Upper lobe of left lung (tissue), 6 donors: ENCODE measurements at regions not wholly inside any gene's neighbourhood (a gene's known extent, or its start where the extent isn't known, plus 50 kb on each side); places are given as distances from the start of the nearest gene placed in this dataset.
A peak's percentile ranks its signal among the peaks of the same experiment; 100 is the strongest.

Experiments used
- ATAC-seq, 2 donors: fragments of 200-7000 bp; cut with Tn5 transposase; one replicate each; pipeline ENCODE4 v1.9.1; 2022; ENCODE audit warnings: mild to moderate bottlenecking in 2 of 2, moderate library complexity in 2 of 2; ENCODE audit not compliant: low FRiP score in 2 of 2
- DNase-seq, 2 donors: peaks; one replicate each; pipeline ENCODE4 v3.0.0-alpha.2; 2019 to 2020
- H3K27ac ChIP-seq, 4 donors: fragments of 200-600 bp; sonication (generic); one replicate each; pipeline ENCODE4 v1.5.1; 2016 to 2019
- H3K27me3 ChIP-seq, 4 donors: fragments of 200-600 bp; sonication (generic); one replicate each; pipeline ENCODE4 v1.5.1; 2017 to 2019
- H3K36me3 ChIP-seq, 4 donors: fragments of 200-600 bp; sonication (generic); one replicate each; pipeline ENCODE4 v1.5.1; 2016 to 2019
- H3K4me1 ChIP-seq, 4 donors: fragments of 200-600 bp; sonication (generic); one replicate each; pipeline ENCODE4 v1.5.1; 2018 to 2019
- H3K4me3 ChIP-seq, 4 donors: fragments of 200-600 bp; sonication (generic); one replicate each; pipeline ENCODE4 v1.5.1; 2017 to 2019; ENCODE audit warnings: mild to moderate bottlenecking in 2 of 4, moderate library complexity in 1 of 4
- H3K9me3 ChIP-seq, 4 donors: fragments of 200-600 bp; sonication (generic); one replicate each; pipeline ENCODE4 v1.5.1; 2018 to 2019
- EP300 ChIP-seq, 4 donors: sonication (generic); formaldehyde crosslinking; IDR thresholded peaks; one replicate each; pipeline ENCODE4 v1.5.1; 2017; ENCODE audit warnings: antibody characterized with exemption in 4 of 4, control low read depth in 2 of 4
- POLR2A ChIP-seq, 4 donors: fragments of 450-650 bp; IDR thresholded peaks; one replicate each; pipeline ENCODE4 v1.5.1; 2016 to 2017; ENCODE audit warnings: antibody characterized with exemption in 4 of 4, mild to moderate bottlenecking in 2 of 4
- POLR2AphosphoS5 ChIP-seq, 2 donors: sonication (generic); formaldehyde crosslinking; IDR thresholded peaks; one replicate each; pipeline ENCODE4 v1.5.1; 2017; ENCODE audit warnings: antibody characterized with exemption in 2 of 2
- WGBS, 2 donors: methylation state at CpG; one replicate each; pipeline ENCODE4 v1.1.5; 2017 to 2018; 5-methylcytosine and 5-hydroxymethylcytosine counted together
- TF ChIP-seq, protein P1 (sequence below), 6 experiments: fragments of 450-650 bp in 4 of 6; fragments of 200-600 bp in 2 of 6; sonication (generic) in 2 of 6; IDR thresholded peaks; one replicate each; pipeline ENCODE4 v1.5.1; 2016 to 2019; ENCODE audit warnings: antibody characterized with exemption in 6 of 6
- donor health status: DM: no; HTN: no; CAD: no; lungs with moderate emphysema.
- donor health status: DM: no; HTN: yes; CAD: no; lungs with severe emphysema.

DNA sequence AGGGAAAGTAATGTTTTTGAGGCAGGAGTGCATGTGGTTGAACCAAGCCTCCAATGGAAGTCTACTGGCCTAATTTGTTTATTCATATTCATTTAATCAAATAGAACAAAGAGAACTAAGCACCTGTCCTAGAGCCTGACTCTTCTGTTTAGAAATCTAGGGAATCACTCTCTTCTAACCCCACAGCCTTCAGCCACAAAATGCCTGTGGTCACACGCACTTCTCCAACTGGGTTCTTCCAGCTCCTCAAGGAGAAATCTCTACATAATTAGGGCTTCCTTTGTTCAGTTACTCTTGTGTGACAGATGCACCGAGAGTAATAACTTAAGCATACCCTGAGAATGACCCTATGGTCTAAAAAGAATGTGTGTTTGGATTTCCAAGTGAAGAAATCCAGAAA lies 133.7 kb upstream of the NAMPT start:
- no peak for DNase-seq
- TF ChIP-seq, protein P1, sequence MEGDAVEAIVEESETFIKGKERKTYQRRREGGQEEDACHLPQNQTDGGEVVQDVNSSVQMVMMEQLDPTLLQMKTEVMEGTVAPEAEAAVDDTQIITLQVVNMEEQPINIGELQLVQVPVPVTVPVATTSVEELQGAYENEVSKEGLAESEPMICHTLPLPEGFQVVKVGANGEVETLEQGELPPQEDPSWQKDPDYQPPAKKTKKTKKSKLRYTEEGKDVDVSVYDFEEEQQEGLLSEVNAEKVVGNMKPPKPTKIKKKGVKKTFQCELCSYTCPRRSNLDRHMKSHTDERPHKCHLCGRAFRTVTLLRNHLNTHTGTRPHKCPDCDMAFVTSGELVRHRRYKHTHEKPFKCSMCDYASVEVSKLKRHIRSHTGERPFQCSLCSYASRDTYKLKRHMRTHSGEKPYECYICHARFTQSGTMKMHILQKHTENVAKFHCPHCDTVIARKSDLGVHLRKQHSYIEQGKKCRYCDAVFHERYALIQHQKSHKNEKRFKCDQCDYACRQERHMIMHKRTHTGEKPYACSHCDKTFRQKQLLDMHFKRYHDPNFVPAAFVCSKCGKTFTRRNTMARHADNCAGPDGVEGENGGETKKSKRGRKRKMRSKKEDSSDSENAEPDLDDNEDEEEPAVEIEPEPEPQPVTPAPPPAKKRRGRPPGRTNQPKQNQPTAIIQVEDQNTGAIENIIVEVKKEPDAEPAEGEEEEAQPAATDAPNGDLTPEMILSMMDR (IDR thresholded peaks at IDR 0.05): no peak
- no peak for TF ChIP-seq EP300 (IDR thresholded peaks at IDR 0.05)
- no peak for TF ChIP-seq POLR2A (IDR thresholded peaks at IDR 0.05)
- TF ChIP-seq POLR2AphosphoS5 (IDR thresholded peaks at IDR 0.05): no peak
- H3K27me3 ChIP-seq: no peaks in the 10 kb centered on the region
- peak overlapping the region; percentile 68 to 93 (median 87) for H3K27ac ChIP-seq
- peaks cover 0 to 8% (median 4%) of the 10 kb centered on the region in 4 donors for H3K9me3 ChIP-seq
- no peaks in the 10 kb centered on the region for H3K36me3 ChIP-seq
- H3K4me1 ChIP-seq: peaks cover 44 to 56% (median 51%) of the 10 kb centered on the region in 4 donors
- 63 to 92% methylated on average over 2 of the region's 2 CpGs for WGBS, 2 donors
- no peak overlapping the region for H3K4me3 ChIP-seq
- no peak for ATAC-seq

DNA sequence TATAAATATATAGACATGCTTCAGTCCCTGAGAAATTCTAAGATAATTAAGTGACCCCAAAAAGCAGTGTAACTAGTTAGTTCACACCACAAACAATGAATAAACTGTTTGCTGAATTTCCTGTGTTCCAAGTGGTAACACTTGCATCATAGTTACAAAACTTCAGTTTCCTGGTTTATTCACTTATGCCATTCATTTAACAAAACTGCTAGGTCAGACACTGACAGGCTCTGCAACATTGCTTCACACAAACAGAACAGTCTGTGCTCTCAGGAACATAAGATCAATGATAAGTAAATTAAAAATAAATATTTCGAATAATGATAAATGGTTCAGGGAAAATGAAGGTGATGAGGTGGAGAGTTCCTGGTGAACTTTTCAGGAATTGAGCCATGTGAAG lies 133.3 kb upstream of the NAMPT start:
- no peak overlapping the region for H3K4me3 ChIP-seq
- peak in 1 of 4 donors; percentile 46 for TF ChIP-seq POLR2A (IDR thresholded peaks at IDR 0.05)
- TF ChIP-seq POLR2AphosphoS5 (IDR thresholded peaks at IDR 0.05): peak; percentile 45 to 97
- TF ChIP-seq EP300 (IDR thresholded peaks at IDR 0.05): peak; percentile 85 to 99 (median 95)
- TF ChIP-seq, protein P1 (IDR thresholded peaks at IDR 0.05): no peak
- no peaks in the 10 kb centered on the region for H3K27me3 ChIP-seq
- H3K4me1 ChIP-seq: peaks cover 43 to 54% (median 51%) of the 10 kb centered on the region in 4 donors
- ATAC-seq (peak; percentile 67 to 71), DNase-seq (peak in 1 of 2 donors; percentile 66)
- H3K36me3 ChIP-seq: no peaks in the 10 kb centered on the region
- WGBS, 2 donors: 8 to 29% methylated on average over 1 of the region's 1 CpG
- H3K9me3 ChIP-seq: peaks cover 0 to 8% (median 4%) of the 10 kb centered on the region in 4 donors
- H3K27ac ChIP-seq: peak overlapping the region; percentile 68 to 93 (median 87)

GRCh38 chr7:106417273-106417902 lies 132.6 kb upstream of the NAMPT start:
- Histone ChIP-seq H3K36me3 (no peaks in the 10 kb centered on the region), H3K27me3 (no peaks in the 10 kb centered on the region), H3K4me1 (peaks cover 43 to 53% (median 48%) of the 10 kb centered on the region in 4 donors), H3K9me3 (peaks cover 0 to 8% (median 4%) of the 10 kb centered on the region in 4 donors), H3K4me3 (no peak overlapping the region), H3K27ac (peak overlapping the region; percentile 37 to 93 (median 87))
- TF ChIP-seq EP300 (IDR thresholded peaks at IDR 0.05) (no peak), POLR2AphosphoS5 (IDR thresholded peaks at IDR 0.05) (no peak), POLR2A (IDR thresholded peaks at IDR 0.05) (no peak)
- TF ChIP-seq, protein P1 (IDR thresholded peaks at IDR 0.05): no peak
- ATAC-seq (no peak), DNase-seq (no peak)
- WGBS, 2 donors: 43 to 46% methylated on average over 4 to 6 of the region's 6 CpGs

DNA sequence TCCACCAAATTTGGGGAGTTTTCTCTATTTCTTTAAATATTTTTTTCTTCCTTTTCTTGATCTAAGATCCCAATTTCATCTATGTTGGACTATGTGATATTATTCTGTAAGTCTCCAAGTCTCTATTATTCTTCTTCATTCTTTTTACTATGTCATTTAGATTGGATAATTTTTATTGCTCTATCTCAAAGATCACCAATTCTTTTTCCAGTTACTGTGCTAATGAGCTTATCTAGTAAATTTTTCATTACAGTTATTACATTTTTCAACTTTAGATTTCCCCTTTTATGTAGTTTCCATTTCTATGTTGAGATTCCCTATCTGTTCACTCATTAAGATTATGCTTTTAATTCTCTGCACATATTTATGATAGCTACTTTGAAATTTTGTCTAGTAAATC lies 131.6 kb upstream of the NAMPT start:
- Histone ChIP-seq H3K27ac (peak overlapping the region in 1 of 4 donors; percentile 88), H3K36me3 (no peaks in the 10 kb centered on the region), H3K4me3 (no peak overlapping the region), H3K4me1 (peaks cover 35 to 45% (median 40%) of the 10 kb centered on the region in 4 donors), H3K27me3 (no peaks in the 10 kb centered on the region), H3K9me3 (peaks cover 0 to 8% (median 4%) of the 10 kb centered on the region in 4 donors)
- no peak for DNase-seq
- TF ChIP-seq EP300 (IDR thresholded peaks at IDR 0.05) (no peak), POLR2AphosphoS5 (IDR thresholded peaks at IDR 0.05) (no peak), POLR2A (IDR thresholded peaks at IDR 0.05) (no peak)
- TF ChIP-seq, protein P1 (IDR thresholded peaks at IDR 0.05): no peak
- ATAC-seq: no peak

GRCh38 chr7:106415433-106415832 lies 130.7 kb upstream of the NAMPT start:
- H3K27me3 ChIP-seq: no peaks in the 10 kb centered on the region
- no peak overlapping the region for H3K27ac ChIP-seq
- peaks cover 0 to 8% (median 4%) of the 10 kb centered on the region in 4 donors for H3K9me3 ChIP-seq
- DNase-seq (no peak), ATAC-seq (no peak)
- H3K36me3 ChIP-seq: no peaks in the 10 kb centered on the region
- no peak for TF ChIP-seq EP300 (IDR thresholded peaks at IDR 0.05)
- peaks cover 25 to 35% (median 30%) of the 10 kb centered on the region in 4 donors for H3K4me1 ChIP-seq
- no peak overlapping the region for H3K4me3 ChIP-seq
